Kidney (tissue), 13 donors: ENCODE measurements at regions not wholly inside any gene's neighbourhood (a gene's known extent, or its start where the extent isn't known, plus 50 kb on each side); places are given as distances from the start of the nearest gene placed in this dataset.

Source experiments
- DNase-seq, 5 donors: peaks; one replicate each; pipeline ENCODE4 v3.0.0-alpha.2; 2013 to 2020
- FAIRE-seq: peaks from 2 replicates; lab custom pipeline; 2012; peaks lifted over from hg19 to GRCh38; lab: Jason Lieb, UNC
- H3K27ac ChIP-seq, 2 donors: one replicate each; pipeline ENCODE4 v1.7.0; 2013; ENCODE audit warnings: low read depth in 2 of 2, low read length in 2 of 2, inconsistent platforms in 1 of 2
- H3K27me3 ChIP-seq: one replicate; pipeline ENCODE4 v1.7.1; 2013; ENCODE audit warnings: low read length, inconsistent platforms; ENCODE audit not compliant: control insufficient read depth, insufficient read depth
- H3K36me3 ChIP-seq, 3 donors: one replicate each; pipeline versions ENCODE4 v1.7.0 to v1.7.1; 2013; ENCODE audit warnings: low read length in 3 of 3, control low read depth in 1 of 3, inconsistent platforms in 1 of 3; ENCODE audit not compliant: insufficient read depth in 3 of 3, control insufficient read depth in 2 of 3
- H3K4me1 ChIP-seq, 3 donors: one replicate each; pipeline versions ENCODE4 v1.7.0 to v1.7.1; 2013; ENCODE audit warnings: low read length in 3 of 3, inconsistent platforms in 1 of 3, low read depth in 1 of 3; ENCODE audit not compliant: control insufficient read depth in 2 of 3, insufficient read depth in 2 of 3
- H3K4me3 ChIP-seq, 3 donors: one replicate each; pipeline versions ENCODE4 v1.7.0 to v1.8.1; 2013; ENCODE audit warnings: low read length in 3 of 3, control low read depth in 1 of 3, inconsistent platforms in 1 of 3
- H3K9ac ChIP-seq, 3 donors: one replicate each; pipeline versions ENCODE4 v1.7.0 to v1.7.1; 2013; ENCODE audit warnings: low read length in 3 of 3, control low read depth in 1 of 3, inconsistent platforms in 1 of 3
- H3K9me3 ChIP-seq, 3 donors: one replicate each; pipeline versions ENCODE4 v1.7.0 to v1.7.1; 2013; ENCODE audit warnings: low read length in 3 of 3, control low read depth in 1 of 3, inconsistent platforms in 1 of 3; ENCODE audit not compliant: control insufficient read depth in 2 of 3, insufficient read depth in 1 of 3
- intact Hi-C: fragments of 100-400 bp; cut with DNase I; formaldehyde crosslinking; loops from one replicate; pipeline ENCODE4 v1.11.1; 2022
- TF ChIP-seq, protein P1 (sequence below): IDR thresholded peaks from 3 replicates; pipeline ENCODE4 v1.5.1; 2012; ENCODE audit warnings: mild to moderate bottlenecking, moderate library complexity, borderline replicate concordance; ENCODE audit not compliant: insufficient read depth; ENCODE audit errors: extremely low read depth
- donor health status: control.
- donor health status: control.
- donor health status: control.
- donor health status: control.
- donor health status: control.
- donor health status: DM: yes; HTN: yes; CAD: no.
- donor health status: Normal renal cell carcinoma (clear cell type).

GRCh38 chr3:153355559-153355958, 193.5 kb downstream of the RAP2B start:
- Histone ChIP-seq H3K27me3 (no peaks in the 10 kb centered on the region), H3K9ac (no peak overlapping the region), H3K4me3 (no peak overlapping the region), H3K4me1 (no peaks in the 10 kb centered on the region), H3K27ac (no peak overlapping the region), H3K36me3 (no peaks in the 10 kb centered on the region), H3K9me3 (no peaks in the 10 kb centered on the region)
- FAIRE-seq (no peak), DNase-seq (no peak)
- TF ChIP-seq, protein P1, sequence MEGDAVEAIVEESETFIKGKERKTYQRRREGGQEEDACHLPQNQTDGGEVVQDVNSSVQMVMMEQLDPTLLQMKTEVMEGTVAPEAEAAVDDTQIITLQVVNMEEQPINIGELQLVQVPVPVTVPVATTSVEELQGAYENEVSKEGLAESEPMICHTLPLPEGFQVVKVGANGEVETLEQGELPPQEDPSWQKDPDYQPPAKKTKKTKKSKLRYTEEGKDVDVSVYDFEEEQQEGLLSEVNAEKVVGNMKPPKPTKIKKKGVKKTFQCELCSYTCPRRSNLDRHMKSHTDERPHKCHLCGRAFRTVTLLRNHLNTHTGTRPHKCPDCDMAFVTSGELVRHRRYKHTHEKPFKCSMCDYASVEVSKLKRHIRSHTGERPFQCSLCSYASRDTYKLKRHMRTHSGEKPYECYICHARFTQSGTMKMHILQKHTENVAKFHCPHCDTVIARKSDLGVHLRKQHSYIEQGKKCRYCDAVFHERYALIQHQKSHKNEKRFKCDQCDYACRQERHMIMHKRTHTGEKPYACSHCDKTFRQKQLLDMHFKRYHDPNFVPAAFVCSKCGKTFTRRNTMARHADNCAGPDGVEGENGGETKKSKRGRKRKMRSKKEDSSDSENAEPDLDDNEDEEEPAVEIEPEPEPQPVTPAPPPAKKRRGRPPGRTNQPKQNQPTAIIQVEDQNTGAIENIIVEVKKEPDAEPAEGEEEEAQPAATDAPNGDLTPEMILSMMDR, result no peak
- intact Hi-C loops, result no loop called here

GRCh38 chr3:153356908-153357307, 194.9 kb downstream of the RAP2B start:
- Histone ChIP-seq H3K27me3 (no peaks in the 10 kb centered on the region), H3K9ac (no peak overlapping the region), H3K4me3 (no peak overlapping the region), H3K27ac (no peak overlapping the region), H3K36me3 (no peaks in the 10 kb centered on the region), H3K4me1 (no peaks in the 10 kb centered on the region), H3K9me3 (no peaks in the 10 kb centered on the region)
- TF ChIP-seq, protein P1, result no peak
- FAIRE-seq, result no peak
- intact Hi-C loops, result no loop called here
- DNase-seq, result no peak

- no peaks in the 10 kb centered on the region for H3K27me3 ChIP-seq
- TF ChIP-seq, protein P1, result no peak
- FAIRE-seq (no peak), DNase-seq (no peak)
- no peak overlapping the region for H3K9ac ChIP-seq
- H3K4me3 ChIP-seq, result no peak overlapping the region
- no peaks in the 10 kb centered on the region for H3K36me3 ChIP-seq
- H3K4me1 ChIP-seq, result no peaks in the 10 kb centered on the region
- H3K27ac ChIP-seq, result no peak overlapping the region
- intact Hi-C loops, result no loop called here
- no peaks in the 10 kb centered on the region for H3K9me3 ChIP-seq
Observed at GRCh38 chr3:153357436-153357835, 195.4 kb downstream of the RAP2B start.
